Activated CD4-positive, alpha-beta T cell treated with anti-CD3 and anti-CD28 coated beads for 36 hours (primary cell): ENCODE measurements at regions not wholly inside any gene's neighbourhood (a gene's known extent, or its start where the extent isn't known, plus 50 kb on each side); places are given as distances from the start of the nearest gene placed in this dataset.
A peak's percentile ranks its signal among the peaks of the same experiment; 100 is the strongest.

Experiments
- ATAC-seq: fragments of 200-7000 bp; cut with Tn5 transposase; one replicate; pipeline ENCODE4 v1.10.0; 2021; ENCODE audit warnings: mild to moderate bottlenecking, moderate library complexity
- CTCF ChIA-PET: fragments of 350-600 bp; sonication (Branson Sonifier 250); formaldehyde crosslinking; loops from one replicate; lab custom pipeline; 2021; ENCODE audit warnings: antibody characterized with exemption; lab: Charles Lee
- POLR2A ChIA-PET: fragments of 350-600 bp; sonication (Branson Sonifier 250); formaldehyde crosslinking; loops from one replicate; lab custom pipeline; 2021; ENCODE audit warnings: antibody characterized with exemption, inconsistent platforms; lab: Charles Lee
- DNase-seq: peaks from one replicate; pipeline ENCODE4 v3.0.0-alpha.2; 2020
- H3K27ac Mint-ChIP-seq: one replicate; pipeline ENCODE4 v1.8.0; 2021; ENCODE audit warnings: mixed read lengths
- H3K27me3 Mint-ChIP-seq: one replicate; pipeline ENCODE4 v1.8.0; 2021; ENCODE audit warnings: mixed read lengths
- H3K36me3 Mint-ChIP-seq: one replicate; pipeline ENCODE4 v1.8.0; 2021; ENCODE audit warnings: low read depth, mixed read lengths
- H3K4me1 Mint-ChIP-seq: one replicate; pipeline ENCODE4 v1.8.0; 2021; ENCODE audit warnings: mixed read lengths
- H3K4me3 Mint-ChIP-seq: one replicate; pipeline ENCODE4 v1.8.0; 2021; ENCODE audit warnings: mild to moderate bottlenecking, moderate library complexity, mixed read lengths
- H3K9me3 Mint-ChIP-seq: one replicate; pipeline ENCODE4 v1.8.0; 2021; ENCODE audit warnings: low read depth, mixed read lengths
- intact Hi-C, 2 experiments: fragments of 100-400 bp; cut with DNase I in 1 of 2; cut with micrococcal nuclease in 1 of 2; formaldehyde crosslinking; loops; one replicate each; pipeline versions ENCODE4 v1.14.2 to v1.15.1; 2022 to 2024; cut with DNase I, micrococcal nuclease

- no peak overlapping the region for H3K4me3 Mint-ChIP-seq
- DNase-seq = no peak
- intact Hi-C loops = no loop called here
- H3K9me3 Mint-ChIP-seq = no peaks in the 10 kb centered on the region
- H3K36me3 Mint-ChIP-seq = no peaks in the 10 kb centered on the region
- no peaks in the 10 kb centered on the region for H3K4me1 Mint-ChIP-seq
- no peaks in the 10 kb centered on the region for H3K27me3 Mint-ChIP-seq
- ChIA-PET POLR2A (no interaction called here), CTCF (no interaction called here)
- H3K27ac Mint-ChIP-seq = no peak overlapping the region
- no peak for ATAC-seq
These were observed 733.7 kb upstream of the FAM98A start for GRCh38 chr2:34332813-34333212.

GRCh38 chr2:34320056-34320455, 721.0 kb upstream of the FAM98A start:
- no peaks in the 10 kb centered on the region for H3K36me3 Mint-ChIP-seq
- no peaks in the 10 kb centered on the region for H3K4me1 Mint-ChIP-seq
- intact Hi-C loops = no loop called here
- POLR2A ChIA-PET = no interaction called here
- no peak overlapping the region for H3K27ac Mint-ChIP-seq
- DNase-seq (no peak), ATAC-seq (no peak)
- CTCF ChIA-PET = interaction anchor here (0.5 kb wide), 1 partner anchor 19 kb away, joined by 4 read pairs; no protein-coding TSS in a partner anchor
- no peaks in the 10 kb centered on the region for H3K9me3 Mint-ChIP-seq
- H3K27me3 Mint-ChIP-seq = no peaks in the 10 kb centered on the region
- H3K4me3 Mint-ChIP-seq = no peak overlapping the region

DNA sequence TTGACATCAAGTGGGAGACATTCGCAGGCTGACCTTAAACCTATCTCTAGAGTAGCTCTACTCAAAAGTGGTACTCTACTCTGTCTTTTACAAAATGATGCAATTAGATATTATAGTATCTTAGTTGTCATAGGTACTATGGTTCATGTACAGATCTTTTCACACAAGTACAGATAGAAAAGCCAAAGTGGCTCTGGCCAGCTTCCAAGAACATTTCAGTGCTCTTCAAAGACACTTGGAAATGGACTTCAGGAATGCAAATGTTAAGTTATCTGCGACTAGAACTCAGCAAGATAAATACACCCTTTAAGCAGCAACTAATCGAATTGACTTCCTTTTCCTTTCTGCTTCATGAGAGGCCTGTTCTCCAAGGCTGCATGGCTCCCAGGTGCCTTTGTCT, 718.7 kb upstream of the FAM98A start:
- ChIA-PET CTCF (no interaction called here), POLR2A (no interaction called here)
- H3K27me3 Mint-ChIP-seq = no peaks in the 10 kb centered on the region
- H3K4me3 Mint-ChIP-seq = no peak overlapping the region
- H3K4me1 Mint-ChIP-seq = no peaks in the 10 kb centered on the region
- ATAC-seq (no peak), DNase-seq (no peak)
- H3K9me3 Mint-ChIP-seq = no peaks in the 10 kb centered on the region
- intact Hi-C loops = no loop called here
- H3K36me3 Mint-ChIP-seq = no peaks in the 10 kb centered on the region
- H3K27ac Mint-ChIP-seq = no peak overlapping the region

GRCh38 chr2:34316788-34317187, 717.7 kb upstream of the FAM98A start:
- Mint-ChIP-seq H3K27ac (no peak overlapping the region), H3K9me3 (peaks cover 6% of the 10 kb centered on the region), H3K27me3 (no peaks in the 10 kb centered on the region), H3K36me3 (no peaks in the 10 kb centered on the region), H3K4me3 (no peak overlapping the region), H3K4me1 (no peaks in the 10 kb centered on the region)
- ChIA-PET CTCF (no interaction called here), POLR2A (no interaction called here)
- no peak for DNase-seq
- no peak for ATAC-seq
- intact Hi-C loops = no loop called here

GRCh38 chr2:34311816-34312215, 712.7 kb upstream of the FAM98A start:
- Mint-ChIP-seq H3K4me3 (no peak overlapping the region), H3K4me1 (no peaks in the 10 kb centered on the region), H3K36me3 (no peaks in the 10 kb centered on the region), H3K27me3 (no peaks in the 10 kb centered on the region), H3K9me3 (peaks cover 8% of the 10 kb centered on the region), H3K27ac (no peak overlapping the region)
- ChIA-PET CTCF (no interaction called here), POLR2A (no interaction called here)
- ATAC-seq (no peak), DNase-seq (no peak)
- intact Hi-C loops = no loop called here

GRCh38 chr2:34308140-34308539, 709.0 kb upstream of the FAM98A start:
- Mint-ChIP-seq H3K27me3 (no peaks in the 10 kb centered on the region), H3K36me3 (no peaks in the 10 kb centered on the region), H3K4me3 (no peak overlapping the region), H3K27ac (no peak overlapping the region), H3K9me3 (peaks cover 8% of the 10 kb centered on the region), H3K4me1 (no peaks in the 10 kb centered on the region)
- ATAC-seq (peak; percentile 36), DNase-seq (no peak)
- POLR2A ChIA-PET = no interaction called here
- intact Hi-C loops = no loop called here
- CTCF ChIA-PET = no interaction called here

DNA sequence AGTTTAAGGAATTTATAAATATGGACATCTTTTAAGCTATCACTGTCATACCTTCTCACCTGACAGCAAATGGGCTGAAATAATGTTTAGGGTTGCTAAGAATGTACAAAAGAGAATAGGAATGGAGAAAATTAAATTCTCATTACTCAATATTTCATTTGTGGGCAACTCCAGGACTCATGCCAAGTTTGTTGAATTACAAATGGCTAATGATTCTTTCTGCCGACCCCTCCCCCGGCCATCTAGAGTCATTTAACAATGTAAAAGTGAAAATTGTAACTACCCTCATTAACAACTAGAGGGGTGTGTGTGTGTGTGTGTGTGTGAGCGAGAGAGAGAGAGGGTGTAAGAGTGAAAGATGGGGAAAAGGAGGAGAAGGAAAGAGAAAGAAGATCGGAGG, 708.5 kb upstream of the FAM98A start:
- H3K27ac Mint-ChIP-seq = no peak overlapping the region
- ATAC-seq = no peak
- H3K4me3 Mint-ChIP-seq = no peak overlapping the region
- H3K9me3 Mint-ChIP-seq = peaks cover 7% of the 10 kb centered on the region
- DNase-seq = no peak
- ChIA-PET CTCF (no interaction called here), POLR2A (no interaction called here)
- H3K4me1 Mint-ChIP-seq = no peaks in the 10 kb centered on the region
- no peaks in the 10 kb centered on the region for H3K27me3 Mint-ChIP-seq
- no peaks in the 10 kb centered on the region for H3K36me3 Mint-ChIP-seq
- intact Hi-C loops = no loop called here

DNA sequence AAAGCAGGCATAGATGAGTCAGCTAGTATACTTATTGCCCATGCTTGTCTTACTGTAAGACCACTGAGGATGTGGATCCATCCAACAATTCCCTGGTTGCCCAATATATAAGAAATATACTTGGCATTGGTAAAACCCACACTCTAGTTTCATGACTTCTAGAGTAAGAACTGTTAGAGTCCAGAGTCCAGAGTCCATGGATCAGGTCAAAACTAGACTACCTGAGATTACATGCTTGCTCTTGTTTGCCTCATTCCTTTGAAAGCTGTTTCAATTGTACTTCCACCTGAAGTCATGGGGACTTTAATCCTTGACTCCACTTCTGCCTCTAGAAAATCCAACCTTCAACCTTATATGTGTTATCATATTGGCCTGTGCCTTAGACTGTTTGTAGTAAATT, 707.6 kb upstream of the FAM98A start:
- POLR2A ChIA-PET = no interaction called here

GRCh38 chr2:34305587-34305986, 706.5 kb upstream of the FAM98A start:
- Mint-ChIP-seq H3K36me3 (no peaks in the 10 kb centered on the region), H3K4me3 (no peak overlapping the region), H3K4me1 (no peaks in the 10 kb centered on the region), H3K27ac (no peak overlapping the region), H3K27me3 (no peaks in the 10 kb centered on the region), H3K9me3 (peaks cover 2% of the 10 kb centered on the region)
- intact Hi-C loops = no loop called here
- ChIA-PET CTCF (no interaction called here), POLR2A (no interaction called here)
- ATAC-seq (no peak), DNase-seq (no peak)

More for the DNA sequence above, 707.6 kb upstream of the FAM98A start:
- Mint-ChIP-seq H3K4me3 (no peak overlapping the region), H3K27me3 (no peaks in the 10 kb centered on the region), H3K36me3 (no peaks in the 10 kb centered on the region), H3K4me1 (no peaks in the 10 kb centered on the region), H3K9me3 (peaks cover 2% of the 10 kb centered on the region), H3K27ac (no peak overlapping the region)
- DNase-seq (no peak), ATAC-seq (no peak)
- CTCF ChIA-PET = no interaction called here
- intact Hi-C loops = no loop called here

GRCh38 chr2:34294961-34295360, 695.9 kb upstream of the FAM98A start:
- Mint-ChIP-seq H3K4me1 (no peaks in the 10 kb centered on the region), H3K4me3 (no peak overlapping the region), H3K36me3 (no peaks in the 10 kb centered on the region), H3K9me3 (peaks cover 3% of the 10 kb centered on the region), H3K27me3 (no peaks in the 10 kb centered on the region), H3K27ac (no peak overlapping the region)
- DNase-seq = no peak
- no peak for ATAC-seq
- CTCF ChIA-PET = no interaction called here
- intact Hi-C loops = no loop called here
- POLR2A ChIA-PET = no interaction called here

GRCh38 chr2:34291076-34291475, 692.0 kb upstream of the FAM98A start:
- DNase-seq (no peak), ATAC-seq (no peak)
- Mint-ChIP-seq H3K27me3 (no peaks in the 10 kb centered on the region), H3K36me3 (no peaks in the 10 kb centered on the region), H3K4me1 (no peaks in the 10 kb centered on the region), H3K9me3 (peaks cover 6% of the 10 kb centered on the region), H3K27ac (no peak overlapping the region), H3K4me3 (no peak overlapping the region)
- intact Hi-C loops = no loop called here
- ChIA-PET POLR2A (no interaction called here), CTCF (no interaction called here)

GRCh38 chr2:34288016-34288415, 688.9 kb upstream of the FAM98A start:
- no peak for ATAC-seq
- ChIA-PET CTCF (no interaction called here), POLR2A (no interaction called here)
- no peaks in the 10 kb centered on the region for H3K4me1 Mint-ChIP-seq
- H3K36me3 Mint-ChIP-seq = no peaks in the 10 kb centered on the region
- H3K4me3 Mint-ChIP-seq = no peak overlapping the region
- intact Hi-C loops = no loop called here
- no peaks in the 10 kb centered on the region for H3K27me3 Mint-ChIP-seq
- H3K27ac Mint-ChIP-seq = no peak overlapping the region
- peaks cover 9% of the 10 kb centered on the region for H3K9me3 Mint-ChIP-seq
- DNase-seq = no peak

DNA sequence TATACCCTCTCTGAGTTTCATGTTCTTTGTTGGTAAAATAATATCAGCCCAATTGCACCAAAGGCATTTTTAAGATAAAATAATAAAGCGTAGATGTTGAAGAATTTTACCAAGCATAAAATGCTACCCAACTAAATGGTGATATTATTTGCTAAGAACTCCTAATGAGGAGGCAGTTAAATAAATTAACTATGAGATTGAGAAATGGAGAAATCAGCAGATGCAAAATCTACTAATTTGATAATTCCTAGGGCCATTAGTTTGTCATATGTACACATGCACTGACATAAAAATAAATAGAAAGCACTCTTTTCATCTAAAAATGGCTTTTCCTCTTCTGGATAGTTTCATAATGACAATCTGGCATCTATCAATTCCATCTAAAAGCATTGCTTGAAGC, 681.5 kb upstream of the FAM98A start:
- Mint-ChIP-seq H3K4me3 (no peak overlapping the region), H3K27ac (no peak overlapping the region), H3K36me3 (no peaks in the 10 kb centered on the region), H3K27me3 (no peaks in the 10 kb centered on the region), H3K9me3 (peaks cover 11% of the 10 kb centered on the region), H3K4me1 (no peaks in the 10 kb centered on the region)
- POLR2A ChIA-PET = no interaction called here
- CTCF ChIA-PET = no interaction called here
- intact Hi-C loops = no loop called here
- ATAC-seq (no peak), DNase-seq (no peak)
